Hematopoietic multipotent progenitor cell treated with erythropoietin and hydrocortisone succinate and interleukin-3 and kit ligand, for 8 days (in vitro differentiated cells): ENCODE measurements at regions not wholly inside any gene's neighbourhood (a gene's known extent, or its start where the extent isn't known, plus 50 kb on each side); places are given as distances from the start of the nearest gene placed in this dataset.

Experiments
- DNase-seq: peaks from one replicate; pipeline ENCODE4 v3.0.0-alpha.2; 2015

GRCh38 chr4:130563889-130564418 is 1468.0 kb downstream of the C4orf33 start:
- no peak for DNase-seq

DNA sequence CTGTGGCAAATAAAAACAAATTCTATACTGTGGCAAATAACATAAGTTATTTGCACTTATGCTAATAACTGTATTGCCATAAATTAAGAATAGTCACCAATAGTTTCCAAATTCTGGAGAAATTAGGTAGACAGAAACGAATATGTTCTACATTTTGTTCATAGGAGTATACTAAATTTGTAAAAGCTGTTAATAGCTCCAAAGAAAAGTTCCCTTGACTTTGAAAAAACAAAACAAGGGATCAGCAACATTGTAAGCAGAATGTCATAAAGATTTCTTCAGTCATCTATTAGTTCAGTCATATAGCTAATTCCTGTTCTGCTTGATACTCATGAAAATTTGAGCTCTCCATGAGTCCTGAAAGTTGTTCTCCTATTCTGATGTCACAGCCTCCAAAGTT is 1472.8 kb downstream of the C4orf33 start:
- DNase-seq: no peak

GRCh38 chr4:130573742-130574141 is 1477.8 kb downstream of the C4orf33 start:
- no peak for DNase-seq

DNA sequence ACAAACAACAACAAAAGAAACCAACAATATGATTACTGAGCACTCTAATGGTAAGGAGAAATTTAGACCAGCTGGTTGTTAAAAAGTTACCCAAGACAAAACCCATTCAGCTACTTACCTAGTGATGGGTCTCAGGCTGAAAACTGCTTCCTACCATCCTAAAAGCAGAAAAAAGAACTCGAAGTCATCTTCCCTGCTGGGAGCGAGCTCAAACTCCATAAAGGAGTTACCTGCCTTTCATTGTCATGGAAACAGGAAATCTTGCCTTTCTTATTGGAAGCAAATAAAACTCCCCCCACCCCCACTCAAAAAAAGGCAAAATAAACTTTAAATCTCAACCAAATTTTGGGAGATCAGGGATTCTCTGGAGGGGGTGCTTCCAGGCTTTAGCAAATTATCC is 1478.3 kb downstream of the C4orf33 start:
- no peak for DNase-seq

DNA sequence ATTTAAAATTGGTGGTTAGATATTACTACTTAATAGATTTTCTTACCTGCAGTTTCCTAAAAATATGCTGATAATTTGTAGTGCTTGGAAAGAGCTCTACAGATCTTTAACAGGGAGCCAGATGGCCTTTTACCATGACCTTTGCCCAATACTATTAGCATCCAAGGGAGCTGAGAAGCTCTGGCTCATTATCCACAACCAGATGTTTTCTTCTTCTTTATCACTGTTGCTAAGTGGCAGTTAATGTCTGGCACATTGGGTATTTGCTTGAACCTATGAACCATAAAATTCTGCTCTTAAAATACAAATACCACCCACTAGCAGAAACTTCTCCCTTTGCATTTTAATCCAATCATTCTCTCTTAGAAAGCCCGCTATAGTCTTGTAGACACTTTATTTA is 1480.3 kb downstream of the C4orf33 start:
- DNase-seq: no peak

DNA sequence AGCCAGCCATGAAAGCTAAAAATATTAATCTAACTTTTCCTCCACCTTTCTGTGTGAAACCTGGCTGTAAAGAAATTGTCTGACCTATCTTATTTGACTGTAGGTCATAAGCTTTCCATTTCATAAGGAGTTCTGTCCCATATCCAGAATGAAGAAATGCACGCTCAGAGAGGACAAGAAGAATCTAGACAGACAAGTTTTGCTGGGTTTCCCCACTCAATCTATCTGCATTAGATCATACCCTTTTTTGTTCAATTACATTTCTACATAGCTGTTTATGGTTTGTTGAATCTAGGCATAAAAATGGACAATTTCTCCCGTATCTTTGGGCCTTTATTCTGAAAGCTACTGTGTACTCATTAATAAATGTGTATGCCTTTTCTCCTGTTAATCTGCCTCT is 1495.1 kb downstream of the C4orf33 start:
- DNase-seq: no peak

GRCh38 chr4:130600706-130601105 is 1504.8 kb downstream of the C4orf33 start:
- no peak for DNase-seq

DNA sequence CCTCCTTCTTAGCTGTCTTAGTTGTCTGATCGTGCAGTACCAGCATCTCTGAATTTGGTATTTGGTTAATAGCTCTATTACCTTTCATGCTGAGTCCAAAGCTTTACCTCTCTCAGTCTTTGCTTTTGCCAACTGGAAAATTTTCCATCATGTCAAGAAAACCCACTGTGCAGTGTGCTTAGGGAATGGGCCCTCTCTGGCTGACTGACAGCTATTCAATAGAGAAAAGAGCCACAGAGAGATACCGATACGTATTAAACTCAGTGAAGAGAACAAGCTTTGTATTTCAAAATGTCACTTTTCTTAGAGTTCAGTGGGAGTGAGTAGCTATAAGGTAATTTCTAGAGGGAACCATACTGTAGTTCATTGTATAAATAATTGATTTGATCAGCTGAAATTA is 1507.1 kb downstream of the C4orf33 start:
- no peak for DNase-seq

GRCh38 chr4:130608121-130608520 is 1512.2 kb downstream of the C4orf33 start:
- no peak for DNase-seq

- no peak for DNase-seq
Measured at GRCh38 chr4:130628531-130628930, 1532.6 kb downstream of the C4orf33 start.

DNA sequence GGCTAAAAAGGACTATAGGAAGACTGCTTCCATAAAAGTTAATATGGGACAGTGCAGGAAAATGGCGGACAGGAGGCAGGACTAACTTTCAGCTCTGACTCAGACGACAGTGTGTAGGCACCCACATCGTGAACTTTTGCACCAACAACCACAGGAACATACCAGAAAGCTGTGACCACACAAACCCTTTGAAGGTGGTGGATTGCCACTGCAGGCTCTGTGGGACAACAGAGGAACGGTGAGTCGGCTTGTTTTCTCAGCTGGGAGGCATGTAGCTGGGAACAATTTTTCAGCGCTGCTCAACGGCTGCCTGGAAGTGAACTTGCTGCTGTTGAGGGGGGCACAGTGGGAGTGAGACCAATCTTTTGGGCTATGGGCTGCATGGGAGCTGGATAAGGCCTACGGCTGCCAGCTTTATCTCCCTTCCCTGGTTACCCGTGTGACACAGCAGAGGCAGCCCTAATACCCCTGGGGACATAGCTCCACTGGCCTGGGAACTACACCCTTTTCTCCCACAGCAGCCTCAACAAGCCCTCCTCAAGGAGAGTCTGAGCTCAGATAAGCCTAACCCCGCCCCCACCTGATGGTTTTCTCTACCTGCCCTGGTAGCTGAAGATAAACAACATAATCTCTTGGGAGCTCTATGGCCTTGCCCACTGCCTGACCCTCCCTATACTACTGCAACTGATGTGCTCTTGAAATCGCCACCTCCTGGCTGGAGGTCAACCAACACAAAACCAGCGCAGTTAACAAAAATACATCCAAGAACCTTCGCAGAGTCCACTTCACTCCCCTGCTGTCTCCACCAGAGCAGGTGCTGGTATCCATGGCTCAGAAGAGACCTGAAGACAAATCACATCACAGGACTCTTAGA is 1537.0 kb downstream of the C4orf33 start:
- DNase-seq: no peak

DNA sequence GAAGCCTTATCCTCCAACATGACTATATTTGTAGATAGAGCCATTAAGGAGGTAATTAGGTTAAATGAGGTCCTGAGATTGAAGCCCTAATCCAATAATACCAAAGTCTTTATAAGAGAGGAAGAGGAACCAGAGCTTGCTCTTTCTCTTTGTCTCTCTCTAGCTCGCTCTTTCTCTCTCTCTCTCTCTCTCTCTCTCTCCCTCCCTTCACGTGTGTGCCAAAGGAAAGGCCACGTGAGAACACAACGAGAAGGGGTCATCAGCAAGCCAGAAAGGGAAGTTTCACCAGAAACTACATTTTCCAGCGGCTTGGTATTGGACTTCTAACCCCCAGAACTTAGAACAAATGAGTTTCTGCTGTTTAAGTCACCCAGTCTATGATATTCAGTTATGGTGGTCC is 1540.5 kb downstream of the C4orf33 start:
- DNase-seq: no peak

DNA sequence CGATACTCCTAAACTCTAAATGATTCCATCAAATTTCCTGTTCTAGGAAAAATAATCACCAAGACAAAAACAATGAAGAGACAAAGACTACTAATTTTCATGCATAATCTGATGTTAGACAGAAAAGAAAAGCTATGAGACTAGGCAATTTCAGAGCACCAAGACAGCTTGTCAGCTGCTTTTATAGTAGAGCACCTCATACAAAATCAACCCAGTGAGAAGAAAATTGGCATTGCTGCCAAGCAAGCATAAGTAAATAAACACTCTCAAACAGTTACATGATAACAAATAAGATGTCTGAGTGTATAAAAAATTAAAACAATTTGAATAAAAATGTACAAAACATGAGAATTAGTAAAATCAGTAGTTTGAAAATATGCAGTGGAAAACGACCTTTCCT is 1544.6 kb downstream of the C4orf33 start:
- no peak for DNase-seq

- DNase-seq: no peak
Measured at GRCh38 chr4:130646886-130647285, 1550.9 kb downstream of the C4orf33 start.

DNA sequence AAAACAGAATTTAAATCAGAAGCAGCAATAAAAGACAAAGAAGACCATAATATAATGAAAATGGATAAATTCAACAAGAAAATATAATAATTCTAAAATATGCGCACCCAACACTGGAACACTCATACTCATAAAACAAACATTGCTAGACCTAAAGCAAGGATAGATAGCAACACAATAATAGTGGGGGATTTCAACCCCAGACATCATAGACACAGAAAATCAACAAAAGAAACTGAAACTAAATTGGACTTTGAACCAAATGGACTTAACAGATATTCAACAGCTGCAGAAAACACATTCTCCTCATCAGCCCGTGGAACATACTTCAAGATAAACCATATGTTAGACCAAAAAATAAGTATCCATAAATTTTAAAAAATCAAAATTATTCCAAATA is 1552.6 kb downstream of the C4orf33 start:
- DNase-seq: no peak

GRCh38 chr4:130653842-130654241 is 1557.9 kb downstream of the C4orf33 start:
- DNase-seq: no peak

GRCh38 chr4:130659320-130659719 is 1563.4 kb downstream of the C4orf33 start:
- no peak for DNase-seq

- DNase-seq: no peak
Measured at GRCh38 chr4:130668859-130669258, 1572.9 kb downstream of the C4orf33 start.

DNA sequence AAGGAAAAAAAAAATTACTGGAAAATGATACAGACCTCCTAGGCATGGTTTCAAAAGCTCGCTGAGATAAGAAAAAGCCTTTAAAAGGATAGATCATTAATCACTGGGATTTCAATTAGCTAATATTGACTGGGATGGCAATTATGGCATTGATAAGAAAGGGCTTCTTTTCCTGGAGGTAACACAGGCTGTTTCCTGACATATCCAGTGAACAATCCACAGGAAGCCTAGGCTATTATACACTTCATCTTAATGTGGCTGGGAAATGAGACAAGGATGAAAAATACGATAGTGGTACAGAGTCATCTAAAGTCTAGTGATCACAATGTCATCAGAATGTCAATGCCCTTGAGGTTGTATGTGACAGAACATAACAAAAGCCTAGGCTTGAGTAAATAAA is 1579.3 kb downstream of the C4orf33 start:
- no peak for DNase-seq

- DNase-seq: no peak
Measured at GRCh38 chr4:130689181-130689580, 1593.2 kb downstream of the C4orf33 start.

DNA sequence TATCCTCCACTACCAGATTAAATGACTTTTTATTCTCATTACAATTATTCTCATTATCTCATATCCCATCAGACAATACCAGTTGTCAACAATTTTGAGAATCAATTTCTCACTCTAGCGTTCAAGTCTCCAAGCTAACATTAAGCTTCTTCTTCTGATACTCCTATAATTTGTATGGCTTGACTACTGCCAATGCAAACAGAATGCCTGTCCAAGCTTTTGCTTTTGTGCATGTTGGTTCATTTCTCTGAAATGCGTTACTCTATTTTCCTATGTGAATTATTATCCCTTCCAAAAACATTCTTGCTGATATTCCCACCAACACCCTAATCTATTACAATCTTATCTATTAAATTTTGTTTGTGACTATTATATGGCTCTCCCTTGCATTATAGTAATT is 1602.3 kb downstream of the C4orf33 start:
- DNase-seq: no peak

GRCh38 chr4:130699004-130699403 is 1603.1 kb downstream of the C4orf33 start:
- DNase-seq: no peak

- DNase-seq: no peak
Measured at GRCh38 chr4:130703211-130703935, 1607.4 kb downstream of the C4orf33 start.

DNA sequence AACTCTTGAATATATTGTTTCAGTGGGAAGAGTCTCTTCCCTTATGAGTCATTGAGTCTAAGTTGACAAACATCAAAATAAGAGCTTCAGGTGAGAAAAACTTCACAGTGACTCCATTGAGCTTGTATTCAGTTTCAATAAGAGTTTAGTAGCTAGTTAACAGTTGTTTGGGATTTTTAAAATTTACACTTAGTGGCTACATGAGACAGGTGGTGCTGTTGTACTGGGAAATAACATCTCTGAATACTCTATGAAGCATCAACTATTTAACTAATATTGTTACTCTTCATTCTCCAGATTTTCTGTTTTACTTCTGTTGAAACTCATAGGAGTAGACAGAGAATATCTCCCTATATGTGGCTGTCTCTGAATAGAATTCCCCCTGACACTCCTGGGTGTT is 1609.1 kb downstream of the C4orf33 start:
- no peak for DNase-seq
